ENCODE measurements at regions not wholly inside any gene's neighbourhood (a gene's known extent, or its start where the extent isn't known, plus 50 kb on each side); places are given as distances from the start of the nearest gene placed in this dataset.
"Not testable (repeated sequence)": the region's sequence is repeated elsewhere in the genome, so short reads cannot be mapped to it uniquely, and the experiment has no call there.

DNA sequence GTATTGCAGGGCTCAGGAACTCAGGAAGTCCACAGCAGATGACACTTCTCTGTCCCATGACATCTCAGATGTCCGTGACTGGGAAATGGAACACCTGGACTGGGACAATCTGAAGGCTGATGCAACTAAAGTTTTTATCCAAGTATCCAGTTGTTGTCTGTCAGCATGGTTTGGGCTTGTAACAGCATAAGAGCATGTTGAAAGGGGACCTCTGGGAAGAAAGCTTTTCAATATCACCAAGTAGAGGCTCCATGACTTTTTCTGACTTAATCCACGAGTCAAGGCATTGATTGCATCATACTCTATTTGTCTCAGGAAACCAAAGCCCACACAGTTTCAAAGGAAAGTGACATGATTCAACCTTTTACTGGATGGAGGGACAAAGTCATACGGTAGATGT, 807.7 kb downstream of the MTRR start:
- DNase-seq = no peak

DNA sequence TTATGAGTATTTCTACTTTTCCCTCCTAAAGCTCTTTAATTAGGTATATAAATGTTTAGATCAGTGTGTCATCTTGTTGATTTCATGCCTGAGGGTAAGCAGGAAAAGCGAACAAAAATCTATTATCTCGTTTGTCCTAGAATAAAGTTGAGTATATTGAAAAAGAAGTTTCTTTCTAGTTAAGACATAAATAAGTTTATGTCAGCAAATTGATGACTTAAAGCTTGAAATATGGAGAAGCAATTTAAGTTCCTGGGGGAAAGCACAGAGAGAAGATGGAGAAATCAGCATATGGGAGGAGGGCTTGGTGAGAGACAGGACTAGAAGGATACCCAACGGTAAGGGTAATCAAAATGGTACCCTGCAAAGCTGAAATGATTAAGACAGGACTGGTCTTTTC, 813.4 kb downstream of the MTRR start:
- no peak for DNase-seq

DNA sequence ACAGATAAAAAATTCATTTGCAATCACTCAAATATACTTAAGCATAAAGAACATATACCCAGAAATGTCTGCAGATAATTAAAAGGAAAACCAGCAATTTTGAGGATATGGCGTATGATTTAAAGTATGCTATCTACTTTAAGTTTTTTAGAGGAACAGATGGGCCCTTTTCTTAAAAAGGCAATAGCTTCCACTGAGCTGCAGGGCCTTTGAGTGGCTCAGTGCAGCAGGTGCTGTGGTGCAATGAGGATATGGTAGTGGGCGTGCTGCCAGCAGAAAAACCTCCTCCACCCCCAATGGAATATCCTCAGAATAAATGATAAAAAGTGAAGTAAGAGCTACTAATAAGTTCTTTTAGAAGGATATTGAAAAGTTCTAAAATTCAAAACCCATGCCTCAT, 814.5 kb downstream of the MTRR start:
- peak; percentile 70 for DNase-seq

DNA sequence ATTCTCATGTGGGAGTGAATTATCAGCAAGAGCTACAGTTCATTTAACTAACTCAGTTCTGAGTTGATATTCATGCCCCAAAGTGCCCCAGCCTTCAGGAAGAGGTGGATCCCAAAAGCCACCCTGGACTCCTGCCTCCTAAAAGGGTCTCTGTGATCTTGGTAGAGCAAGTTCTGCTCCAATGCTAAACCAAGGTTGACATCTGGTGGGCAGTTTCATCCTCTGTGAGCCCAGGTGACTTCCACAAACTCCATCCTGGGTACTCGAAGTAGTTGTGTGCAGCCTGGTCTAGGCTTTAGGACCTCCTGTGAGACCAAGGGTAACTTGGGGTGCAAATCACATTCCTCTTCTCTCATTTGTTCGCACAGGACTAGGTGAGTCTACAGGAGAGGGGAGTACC, 816.8 kb downstream of the MTRR start:
- peak; percentile 65 for DNase-seq

DNA sequence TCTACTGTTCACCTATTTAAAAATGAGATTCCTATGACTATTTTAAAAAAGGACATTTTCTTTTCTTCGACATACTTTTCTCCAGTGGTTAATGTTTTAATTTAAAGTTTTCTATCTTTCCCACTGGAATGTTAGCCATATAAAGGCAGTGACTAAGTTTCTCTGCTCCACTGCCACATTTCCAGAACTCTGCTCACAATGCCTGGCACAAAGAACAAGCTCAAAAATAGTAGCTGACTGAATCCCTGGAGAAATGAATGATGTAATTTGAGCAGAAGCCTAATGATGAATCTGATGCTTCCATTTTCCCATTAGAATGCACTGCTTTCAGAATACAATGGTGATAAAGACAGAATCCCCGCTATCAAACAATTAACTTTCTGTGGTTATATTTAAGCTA, 817.8 kb downstream of the MTRR start:
- DNase-seq = no peak

DNA sequence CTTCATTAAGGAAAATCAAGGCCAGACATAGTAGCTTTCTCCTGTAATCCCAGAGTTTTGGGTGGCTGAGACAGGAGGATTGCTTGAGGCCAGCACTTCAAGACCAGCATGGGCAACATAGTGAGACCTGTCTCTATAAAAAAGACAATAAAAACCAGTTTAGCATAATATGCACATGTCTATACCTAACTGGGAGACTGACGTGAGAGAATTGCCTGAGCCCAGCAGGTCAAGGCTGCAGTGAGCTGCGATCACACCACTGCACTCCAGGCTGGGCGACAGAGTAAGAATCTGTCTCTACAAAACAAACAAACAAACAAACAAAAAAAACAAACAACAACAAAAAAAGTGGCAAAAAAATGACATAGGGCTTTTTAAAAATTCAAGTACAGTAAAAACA, 820.8 kb downstream of the MTRR start:
- DNase-seq = no peak

DNA sequence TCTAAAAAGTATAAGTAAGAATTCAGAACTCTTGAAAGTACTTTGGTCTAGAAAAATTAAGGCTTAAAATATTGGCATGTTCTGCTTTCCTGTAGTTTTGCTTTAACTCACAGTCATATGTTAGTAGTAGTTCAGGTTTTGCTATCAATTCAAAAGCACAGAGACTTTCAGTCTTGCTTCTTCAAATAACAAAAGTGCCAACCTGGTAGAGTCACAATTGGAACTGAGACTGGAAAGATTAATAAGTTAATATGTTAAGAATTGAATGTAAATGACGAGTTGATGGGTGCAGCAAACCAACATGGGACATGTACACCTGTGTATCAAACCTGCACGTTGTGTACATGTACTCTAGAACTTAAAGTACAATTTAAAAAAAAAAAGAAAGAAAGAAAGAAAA, 822.3 kb downstream of the MTRR start:
- no peak for DNase-seq

DNA sequence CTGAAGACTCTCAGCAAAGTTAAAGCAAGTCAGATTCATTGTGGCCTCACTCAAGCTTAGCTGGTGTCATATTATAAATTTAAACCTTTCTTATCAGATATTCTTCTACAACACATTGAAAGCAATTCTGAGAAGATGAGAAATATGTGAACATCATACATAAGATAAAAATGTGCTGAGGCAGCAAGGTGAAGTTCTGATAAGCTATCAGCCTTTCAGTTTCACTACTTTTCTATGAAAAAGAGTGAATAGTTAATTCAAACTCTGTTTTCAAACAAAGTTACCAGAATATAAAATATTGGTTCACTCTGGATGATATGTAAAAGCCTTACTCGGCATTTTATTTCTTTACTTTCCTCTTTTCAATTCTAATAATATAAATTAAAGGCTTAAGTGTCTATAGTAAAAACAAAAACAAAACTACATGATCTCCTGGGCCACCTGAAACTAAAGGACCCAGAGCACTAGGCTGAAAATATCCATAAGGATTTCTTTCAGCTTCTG, 824.4 kb downstream of the MTRR start:
- no peak for DNase-seq

DNA sequence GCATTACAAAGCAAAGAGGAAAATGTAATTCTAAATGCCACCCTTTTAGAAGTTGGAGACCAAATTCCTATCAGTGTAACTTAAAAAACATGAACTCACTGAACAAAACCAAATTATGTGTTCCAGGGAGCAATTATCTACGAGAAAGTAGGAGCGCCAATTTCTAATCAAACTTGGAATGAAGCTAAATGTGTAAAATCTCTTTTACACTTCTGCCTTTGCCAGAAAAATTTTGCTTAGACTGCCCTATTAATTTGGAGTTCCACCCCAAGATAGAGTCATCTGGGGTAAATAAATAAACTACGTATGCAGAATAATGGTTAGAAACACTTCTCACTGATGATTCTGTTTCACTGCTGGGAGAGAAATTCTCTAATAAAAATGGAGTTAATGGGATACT, 825.6 kb downstream of the MTRR start:
- no peak for DNase-seq

DNA sequence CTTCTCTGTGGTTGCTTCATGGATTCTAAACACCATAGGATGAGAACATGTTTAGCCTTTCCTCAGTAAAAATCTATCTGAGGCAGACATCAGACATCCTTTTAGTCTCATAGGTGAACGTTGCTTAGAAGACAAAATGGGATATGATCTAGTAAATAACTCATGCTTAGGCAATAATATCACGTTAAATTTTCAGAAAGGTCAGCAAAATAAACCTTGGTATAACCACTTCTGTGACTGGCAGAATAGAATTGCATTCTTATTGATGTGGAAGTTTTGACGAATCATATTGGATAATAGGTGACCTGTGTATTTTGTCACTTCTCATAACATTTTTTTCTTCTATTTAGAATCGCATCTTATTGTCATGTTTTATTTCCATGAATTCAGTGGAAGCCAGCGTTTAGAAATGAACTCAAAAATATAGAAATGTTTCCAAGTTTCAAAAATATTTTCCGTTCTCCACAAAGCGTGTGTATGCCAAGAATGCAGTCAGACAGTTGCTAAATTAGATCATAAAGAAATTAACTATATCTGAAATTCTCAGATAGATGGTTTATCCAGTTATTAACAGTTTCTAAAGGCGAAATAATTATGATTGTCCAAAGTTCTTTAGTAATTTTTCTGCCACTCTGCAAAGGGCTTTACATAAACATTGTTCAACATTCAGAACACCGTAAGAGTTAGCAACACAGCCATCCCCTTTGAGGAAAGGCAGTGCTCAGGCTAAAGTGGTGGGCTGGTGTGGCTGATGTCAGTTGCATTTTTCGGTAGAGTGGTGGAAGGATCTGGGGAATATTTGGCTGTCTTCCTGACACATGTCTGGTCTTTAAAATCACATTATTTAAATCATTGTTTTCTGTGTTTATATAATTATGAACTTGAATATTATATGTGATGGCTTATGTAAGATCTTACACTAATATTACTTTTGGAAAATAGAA, 827.2 kb downstream of the MTRR start:
- no peak for DNase-seq

DNA sequence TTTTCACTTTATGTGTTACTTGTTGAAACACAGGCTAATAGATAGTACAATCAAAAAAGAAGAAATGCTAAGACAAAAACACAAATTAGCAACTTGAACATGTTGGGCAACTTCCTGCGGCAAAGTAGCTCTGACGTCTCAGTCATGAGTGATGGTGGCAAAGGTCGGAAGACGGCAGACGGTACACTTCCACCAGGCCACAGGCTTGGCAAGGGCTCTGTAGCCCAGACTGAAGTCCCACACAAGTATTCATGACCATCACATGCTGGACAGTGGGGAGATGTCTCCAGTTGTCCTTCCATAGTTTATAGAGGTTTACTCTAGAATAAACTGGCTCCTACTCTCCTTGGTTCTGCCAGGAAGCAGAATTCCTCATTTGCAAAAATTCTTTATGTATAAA, 831.3 kb downstream of the MTRR start:
- DNase-seq = no peak

DNA sequence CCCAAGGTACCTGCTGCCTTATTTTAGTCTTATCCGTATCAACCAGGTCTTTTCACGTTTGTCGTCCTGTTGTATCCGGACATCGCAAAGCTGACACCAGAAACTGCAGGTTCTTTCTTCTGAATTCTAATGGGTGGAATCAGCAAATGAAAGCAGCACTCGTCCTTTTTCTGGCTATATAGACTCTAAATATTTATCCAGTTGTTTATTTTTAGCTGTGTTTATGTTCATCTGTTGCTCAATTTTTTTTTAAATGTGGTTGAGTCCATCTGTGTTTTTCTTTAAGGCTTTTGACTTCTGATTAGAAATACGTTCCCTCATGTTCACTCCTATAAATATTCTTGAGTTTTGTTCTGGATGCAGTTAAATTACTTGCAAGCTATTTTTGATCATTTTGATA, 831.7 kb downstream of the MTRR start:
- no peak for DNase-seq

DNA sequence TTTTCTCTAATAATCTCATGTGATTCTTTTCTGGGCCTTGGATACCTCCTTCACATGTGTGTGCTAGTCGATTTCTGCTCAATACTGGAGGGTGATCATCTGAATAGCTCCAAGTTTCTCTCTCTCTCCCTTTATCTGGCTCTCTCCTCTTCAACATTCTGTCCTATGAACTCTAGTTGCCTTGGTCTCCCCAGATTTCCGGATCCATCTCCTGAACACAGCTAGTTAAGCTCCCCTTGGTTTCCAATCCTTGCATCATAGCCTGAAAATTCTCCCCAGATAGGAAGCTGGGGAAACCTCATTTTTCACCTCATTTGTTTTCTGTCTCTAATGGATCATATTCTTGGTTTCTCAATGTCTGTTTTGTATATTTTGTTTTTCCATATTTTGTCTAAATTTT, 832.3 kb downstream of the MTRR start:
- DNase-seq = no peak

DNA sequence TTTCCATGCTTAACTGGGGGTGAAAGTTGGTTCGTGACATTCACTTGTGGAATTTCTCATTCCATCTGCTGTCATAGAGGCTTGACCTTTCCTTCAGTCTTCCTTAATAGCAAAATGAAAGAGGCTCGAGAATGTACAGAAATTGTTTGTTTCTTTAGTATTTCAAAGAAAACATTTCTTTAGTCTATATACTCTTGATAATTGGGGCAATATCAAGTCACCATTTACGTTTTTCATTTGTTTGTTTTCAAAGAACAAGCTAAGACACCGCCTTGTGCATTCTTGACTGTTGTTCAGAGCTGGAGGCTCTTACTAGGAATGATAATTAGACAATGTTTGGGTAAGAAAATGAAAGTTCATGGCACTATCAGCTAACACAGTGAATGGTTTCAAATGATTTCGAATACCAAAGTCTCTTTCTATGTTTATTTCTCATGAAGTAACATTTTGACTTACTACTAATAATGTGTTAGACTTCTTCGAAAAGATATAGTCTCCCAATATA, 835.4 kb downstream of the SEMA5A start:
- no peak for DNase-seq

DNA sequence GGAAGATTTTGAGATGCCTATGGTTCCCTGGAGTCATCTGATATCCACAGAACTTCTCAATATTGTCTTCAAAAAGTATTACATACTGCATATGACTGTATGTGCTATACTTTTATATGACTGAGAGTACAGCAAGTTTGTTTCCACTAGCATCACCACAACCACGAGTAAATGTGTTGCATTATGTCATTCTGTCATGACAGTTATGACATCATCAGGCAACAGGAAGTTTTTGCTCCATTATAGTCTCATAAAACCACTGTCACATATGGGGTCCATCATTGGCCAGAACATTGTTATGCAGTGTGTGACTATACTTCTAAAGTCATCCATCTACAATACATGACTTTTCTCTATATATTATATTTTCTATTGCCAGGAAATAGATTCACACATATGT, 831.7 kb downstream of the SEMA5A start:
- no peak for DNase-seq

DNA sequence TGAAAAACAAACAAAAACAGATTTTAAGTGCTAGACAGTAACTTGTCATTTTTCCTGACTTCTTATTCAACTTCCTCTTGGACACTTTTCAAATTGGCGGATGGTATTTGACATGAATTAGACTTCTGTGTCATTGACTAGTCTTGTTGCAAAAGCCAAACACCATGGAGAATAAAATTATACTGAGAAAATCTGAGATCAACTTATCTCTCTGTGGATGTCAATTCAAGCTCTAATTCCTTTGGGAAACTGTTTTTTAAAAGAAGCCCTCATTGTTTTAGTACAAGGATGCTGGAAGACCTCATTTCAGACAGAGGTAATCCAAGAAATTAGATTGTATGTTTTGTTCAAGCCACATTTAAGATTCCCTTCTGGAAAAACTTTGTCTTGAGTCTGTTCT, 831.0 kb downstream of the SEMA5A start:
- DNase-seq = no peak

DNA sequence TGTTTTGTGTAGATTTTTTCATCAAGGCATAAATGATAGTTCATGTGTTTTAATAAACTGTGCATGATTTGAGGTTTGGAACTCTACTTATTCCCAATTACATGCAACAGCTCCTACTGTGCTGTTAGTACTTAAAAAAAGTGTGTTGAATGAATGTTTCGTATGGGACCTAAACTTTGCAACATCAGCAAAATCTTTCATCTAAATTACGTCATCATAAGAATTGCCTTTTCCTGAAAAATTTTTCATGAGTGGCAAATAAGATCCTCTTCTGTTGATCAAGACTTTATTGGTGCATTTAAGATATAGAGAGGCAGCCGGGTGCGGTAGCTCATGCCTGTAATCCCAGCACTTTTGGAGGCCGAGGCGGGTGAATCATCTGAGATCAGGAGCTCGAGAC, 826.1 kb downstream of the SEMA5A start:
- DNase-seq = no peak

DNA sequence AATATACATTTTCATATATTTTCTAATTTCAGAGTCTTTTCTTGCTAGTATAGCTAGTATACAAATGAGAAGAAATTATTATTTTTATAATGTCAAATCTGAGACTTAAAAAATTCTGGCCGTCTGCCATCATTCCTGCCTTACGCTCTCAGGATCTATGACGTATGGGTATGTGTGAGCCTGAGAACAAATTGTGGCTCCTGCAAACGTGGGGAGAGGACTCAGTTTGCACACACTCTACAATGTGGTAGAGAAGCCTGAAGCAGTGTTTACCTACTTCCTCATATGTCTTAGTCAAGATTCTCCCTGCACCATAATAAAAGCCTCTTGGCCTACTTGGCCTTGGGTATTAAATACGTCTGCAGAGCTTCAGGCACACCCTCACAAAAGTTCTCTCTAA, 825.4 kb downstream of the SEMA5A start:
- no peak for DNase-seq

DNA sequence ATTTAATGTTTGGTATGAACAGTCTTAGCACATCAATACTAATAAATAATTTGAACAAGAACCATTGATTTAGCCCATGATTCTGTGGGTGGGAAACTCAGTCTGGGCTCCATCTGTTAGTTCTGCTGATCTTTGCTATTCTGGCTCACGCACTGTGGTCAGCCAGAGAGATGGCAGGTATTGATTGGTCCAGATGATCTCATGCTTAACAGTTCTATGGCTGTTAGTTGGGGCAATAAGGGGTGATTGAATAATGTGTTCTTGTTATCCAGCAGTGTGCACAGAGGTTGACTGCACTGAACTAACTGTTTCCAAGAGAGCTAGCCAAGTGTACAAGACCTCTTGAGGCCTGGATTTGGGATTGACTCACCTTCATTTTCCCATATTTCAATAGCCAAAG, 824.3 kb downstream of the SEMA5A start:
- DNase-seq = no peak

DNA sequence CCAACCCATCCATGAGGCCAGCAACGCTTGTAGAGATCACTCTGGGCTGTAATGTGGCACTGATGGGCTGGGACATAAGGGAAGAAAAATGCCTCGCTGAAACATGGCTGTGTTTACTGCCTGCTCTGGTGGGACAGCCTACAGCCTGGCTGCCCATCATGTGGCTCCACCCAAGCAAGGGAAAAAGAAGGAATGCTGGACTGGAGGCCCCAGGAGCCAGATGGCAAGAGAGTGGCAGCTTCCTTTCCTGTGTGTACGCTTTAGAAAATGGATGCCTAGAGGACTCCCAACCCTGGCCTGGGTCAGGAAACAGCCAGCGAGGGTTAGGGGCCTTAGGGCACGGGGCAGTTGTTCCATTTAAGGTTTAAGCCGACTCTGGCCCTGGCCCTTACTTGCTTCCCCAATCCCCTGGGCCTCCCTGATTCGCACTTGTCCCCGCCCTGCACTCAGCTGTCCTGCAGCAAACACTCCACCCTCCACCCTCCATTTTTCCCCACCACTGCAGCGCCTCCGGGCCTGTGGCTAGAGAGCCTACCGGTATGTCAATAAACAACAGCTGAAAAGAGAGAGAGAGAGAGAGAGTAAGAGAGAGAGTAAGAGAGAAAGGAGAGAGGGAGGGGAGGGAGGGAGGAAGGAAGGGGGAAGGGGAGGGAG, 819.4 kb downstream of the SEMA5A start:
- peak; percentile 31 for DNase-seq

DNA sequence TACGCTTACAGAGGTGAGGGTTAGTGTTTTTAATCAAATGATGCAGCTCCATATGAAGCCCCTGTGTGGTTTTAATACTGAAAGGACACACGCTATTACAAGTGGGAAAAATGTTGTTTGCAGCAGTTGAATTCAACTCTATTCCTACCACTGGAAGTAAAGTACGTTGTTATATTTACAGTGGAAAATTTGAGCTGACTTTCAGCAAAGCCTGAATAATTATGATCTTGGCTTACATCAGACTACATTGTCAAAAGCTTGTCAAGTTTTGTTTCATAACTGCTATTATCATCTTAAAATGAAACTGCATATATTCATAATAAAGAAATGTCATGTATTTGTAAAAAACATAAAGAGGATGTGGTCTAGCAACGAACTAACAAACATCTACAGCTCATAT, 818.5 kb downstream of the SEMA5A start:
- DNase-seq = no peak

DNA sequence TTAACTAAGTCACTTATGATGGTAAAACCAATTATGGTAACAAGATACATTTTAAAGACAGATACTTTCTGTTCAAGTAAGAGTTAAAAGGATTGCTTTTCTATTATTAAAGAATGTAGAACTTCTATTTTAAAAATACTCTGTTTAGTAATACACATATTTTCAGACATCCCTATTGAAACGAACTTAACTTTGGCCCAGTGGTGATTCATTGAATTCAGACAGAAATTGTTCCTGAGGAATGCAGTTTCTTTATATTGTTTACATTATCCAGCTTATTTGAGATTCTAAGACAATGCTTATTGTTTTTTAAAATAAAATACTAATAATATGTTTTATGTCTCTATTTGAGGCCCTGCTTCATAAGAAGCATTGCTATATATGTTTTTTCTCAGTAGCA, 816.4 kb downstream of the SEMA5A start:
- DNase-seq = no peak

DNA sequence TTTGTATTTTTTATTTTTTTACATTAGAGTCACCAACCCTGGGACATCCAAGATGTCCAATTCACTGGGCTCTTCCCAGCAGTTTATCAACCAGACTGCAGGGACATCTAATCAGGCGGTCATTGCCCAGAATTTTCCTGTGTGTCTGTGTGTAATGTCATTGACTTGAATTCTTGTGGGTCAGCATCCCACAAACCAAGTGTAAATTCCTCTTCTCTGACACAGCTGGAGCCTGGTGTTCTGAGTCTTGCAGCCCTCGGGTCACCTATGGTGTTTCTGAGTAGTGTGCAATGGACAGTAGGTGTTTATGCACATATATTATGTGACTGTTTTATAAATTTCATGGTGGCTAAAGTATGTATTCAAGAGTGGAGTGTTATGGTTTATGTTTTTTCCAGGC, 815.7 kb downstream of the SEMA5A start:
- no peak for DNase-seq

DNA sequence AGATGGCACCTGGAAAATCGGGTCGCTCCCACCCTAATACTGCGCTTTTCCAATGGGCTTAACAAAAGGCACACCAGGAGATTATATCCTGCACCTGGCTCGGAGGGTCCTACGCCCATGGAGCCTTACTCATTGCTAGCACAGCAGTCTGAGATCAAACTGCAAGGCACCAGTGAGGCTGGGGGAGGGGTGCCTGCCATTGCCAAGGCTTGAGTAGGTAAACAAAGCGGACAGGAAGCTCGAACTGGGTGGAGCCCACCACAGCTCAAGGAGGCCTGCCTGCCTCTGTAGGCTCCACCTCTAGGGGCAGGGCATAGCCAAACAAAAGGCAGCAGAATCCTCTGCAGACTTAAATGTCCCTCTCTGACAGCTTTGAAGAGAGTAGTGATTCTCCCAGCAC, 814.8 kb downstream of the SEMA5A start:
- DNase-seq = not testable (repeated sequence)
